Type B pancreatic cell (in vitro differentiated cells): ENCODE measurements at regions not wholly inside any gene's neighbourhood (a gene's known extent, or its start where the extent isn't known, plus 50 kb on each side); places are given as distances from the start of the nearest gene placed in this dataset.
"Not testable (repeated sequence)": the region's sequence is repeated elsewhere in the genome, so short reads cannot be mapped to it uniquely, and the experiment has no call there.

Experiments
- DNase-seq: peaks from one replicate; pipeline ENCODE4 v3.0.0; 2021; ENCODE audit warnings: mixed read lengths; ENCODE audit not compliant: unreplicated experiment; ENCODE audit errors: extremely low spot score
- H3K27ac Mint-ChIP-seq: 2 replicates; pipeline ENCODE4 v1.8.0; 2021; ENCODE audit warnings: mild to moderate bottlenecking, mixed read lengths
- H3K27me3 Mint-ChIP-seq: 2 replicates; pipeline ENCODE4 v1.8.0; 2021; ENCODE audit warnings: mixed read lengths
- H3K36me3 Mint-ChIP-seq: 2 replicates; pipeline ENCODE4 v1.8.0; 2021; ENCODE audit warnings: mixed read lengths
- H3K4me1 Mint-ChIP-seq: one replicate; pipeline ENCODE4 v1.8.0; 2021; ENCODE audit warnings: mixed read lengths; ENCODE audit not compliant: unreplicated experiment
- H3K4me3 Mint-ChIP-seq: 2 replicates; pipeline ENCODE4 v1.8.0; 2021; ENCODE audit warnings: mild to moderate bottlenecking, mixed read lengths
- H3K9me3 Mint-ChIP-seq: 2 replicates; pipeline ENCODE4 v1.8.0; 2021; ENCODE audit warnings: mixed read lengths
- TF ChIP-seq, protein P1 (sequence below): fragments of 200-600 bp; sonication (generic); conservative IDR thresholded peaks from 2 replicates; pipeline ENCODE4 v1.5.0; 2021; ENCODE audit warnings: antibody characterized with exemption, mild to moderate bottlenecking

DNA sequence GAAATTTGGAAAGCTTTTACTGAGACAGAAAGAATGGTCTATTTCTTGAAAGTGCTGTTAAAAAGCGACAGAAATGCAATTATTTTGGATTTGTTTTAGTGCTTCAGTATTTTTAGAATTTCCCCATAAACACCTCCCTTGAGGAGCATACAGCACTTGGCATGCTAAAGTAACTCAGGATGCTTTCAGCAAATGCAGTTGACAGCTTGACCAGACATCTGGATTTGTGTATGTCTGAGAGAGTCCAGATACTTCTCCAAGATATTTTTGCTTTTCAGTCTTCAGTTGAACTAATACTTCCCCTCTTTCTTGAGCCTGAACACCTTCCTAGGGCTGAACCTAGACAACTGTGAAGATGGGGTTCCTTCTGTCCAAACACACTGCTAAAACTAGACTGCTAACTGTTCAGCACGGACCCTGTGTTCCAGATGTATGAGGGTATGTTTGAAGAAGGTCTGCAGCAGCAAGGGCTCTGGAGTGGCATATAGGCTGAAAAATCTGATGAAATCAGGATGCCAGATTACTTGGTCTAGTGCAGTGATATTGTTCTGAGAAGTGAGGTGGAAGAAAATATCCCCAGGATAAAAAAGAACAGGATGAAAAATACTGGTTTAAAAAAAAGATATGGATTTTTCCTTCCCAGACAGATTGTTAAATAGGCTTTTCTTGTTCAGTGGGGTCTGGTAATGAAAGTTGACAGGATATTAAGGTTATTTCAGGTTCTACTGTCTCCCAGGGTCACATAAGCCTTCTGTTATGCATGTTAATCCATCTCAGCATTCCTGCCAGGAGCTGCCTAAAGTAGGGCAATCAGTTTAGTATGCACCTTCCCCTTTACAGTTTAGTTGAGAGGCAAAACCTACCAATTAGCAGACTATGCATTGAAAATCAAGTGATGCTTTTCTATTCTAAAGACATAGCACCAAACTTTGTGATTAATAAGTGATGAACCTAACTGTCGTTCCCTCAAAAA lies 516.9 kb upstream of the TBL1XR1 start:
- TF ChIP-seq, protein P1, sequence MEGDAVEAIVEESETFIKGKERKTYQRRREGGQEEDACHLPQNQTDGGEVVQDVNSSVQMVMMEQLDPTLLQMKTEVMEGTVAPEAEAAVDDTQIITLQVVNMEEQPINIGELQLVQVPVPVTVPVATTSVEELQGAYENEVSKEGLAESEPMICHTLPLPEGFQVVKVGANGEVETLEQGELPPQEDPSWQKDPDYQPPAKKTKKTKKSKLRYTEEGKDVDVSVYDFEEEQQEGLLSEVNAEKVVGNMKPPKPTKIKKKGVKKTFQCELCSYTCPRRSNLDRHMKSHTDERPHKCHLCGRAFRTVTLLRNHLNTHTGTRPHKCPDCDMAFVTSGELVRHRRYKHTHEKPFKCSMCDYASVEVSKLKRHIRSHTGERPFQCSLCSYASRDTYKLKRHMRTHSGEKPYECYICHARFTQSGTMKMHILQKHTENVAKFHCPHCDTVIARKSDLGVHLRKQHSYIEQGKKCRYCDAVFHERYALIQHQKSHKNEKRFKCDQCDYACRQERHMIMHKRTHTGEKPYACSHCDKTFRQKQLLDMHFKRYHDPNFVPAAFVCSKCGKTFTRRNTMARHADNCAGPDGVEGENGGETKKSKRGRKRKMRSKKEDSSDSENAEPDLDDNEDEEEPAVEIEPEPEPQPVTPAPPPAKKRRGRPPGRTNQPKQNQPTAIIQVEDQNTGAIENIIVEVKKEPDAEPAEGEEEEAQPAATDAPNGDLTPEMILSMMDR: no peak
- Mint-ChIP-seq H3K27me3 (no peaks in the 10 kb centered on the region), H3K27ac (no peak overlapping the region), H3K36me3 (no peaks in the 10 kb centered on the region), H3K4me3 (no peak overlapping the region), H3K4me1 (peaks cover 24% of the 10 kb centered on the region), H3K9me3 (no peaks in the 10 kb centered on the region)
- DNase-seq: no peak

DNA sequence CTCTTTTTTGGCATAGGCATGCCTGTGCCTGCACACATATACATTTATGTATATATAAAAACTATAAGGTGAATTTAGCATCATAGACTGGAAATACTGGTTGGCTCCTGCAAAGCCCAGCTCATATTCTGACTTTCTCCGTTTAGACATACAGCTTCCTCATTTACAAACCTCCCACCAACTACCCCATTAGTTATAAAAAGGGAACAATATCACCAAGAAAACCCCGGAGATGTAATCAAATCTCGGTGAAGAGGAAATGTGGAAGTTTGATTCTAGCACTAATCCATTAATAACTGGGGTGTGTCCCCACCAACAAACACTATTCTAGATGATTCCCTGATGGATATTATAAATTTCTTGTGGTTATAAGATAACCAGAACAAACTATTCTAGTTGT lies 517.7 kb upstream of the TBL1XR1 start:
- Mint-ChIP-seq H3K27me3 (no peaks in the 10 kb centered on the region), H3K4me1 (peaks cover 24% of the 10 kb centered on the region)
- no peak for DNase-seq

DNA sequence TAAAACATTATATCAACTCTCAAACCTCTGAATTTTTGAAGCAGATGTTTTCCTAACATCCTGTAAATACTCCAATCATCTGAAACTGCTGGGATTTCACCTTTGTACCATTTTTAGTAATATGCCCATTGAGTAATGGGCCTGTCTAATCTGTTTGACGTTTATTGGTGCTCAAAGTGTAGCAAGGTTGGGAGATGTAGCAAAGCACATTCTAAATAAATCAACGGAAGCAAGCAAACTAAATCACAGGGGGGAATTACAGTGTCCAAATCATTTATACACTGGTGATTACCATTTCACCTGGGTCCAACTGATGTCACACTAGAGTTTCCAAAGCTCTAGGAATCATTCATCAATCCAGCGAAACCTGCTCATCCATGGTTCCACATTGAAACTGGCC lies 518.7 kb upstream of the TBL1XR1 start:
- Mint-ChIP-seq H3K9me3 (no peaks in the 10 kb centered on the region), H3K4me1 (peaks cover 24% of the 10 kb centered on the region), H3K27me3 (no peaks in the 10 kb centered on the region), H3K27ac (no peak overlapping the region), H3K4me3 (no peak overlapping the region), H3K36me3 (peaks cover 2% of the 10 kb centered on the region)
- TF ChIP-seq, protein P1: no peak
- DNase-seq: no peak

More for the DNA sequence above, 517.7 kb upstream of the TBL1XR1 start:
- TF ChIP-seq, protein P1: no peak
- Mint-ChIP-seq H3K9me3 (no peaks in the 10 kb centered on the region), H3K36me3 (no peaks in the 10 kb centered on the region), H3K4me3 (no peak overlapping the region), H3K27ac (no peak overlapping the region)

DNA sequence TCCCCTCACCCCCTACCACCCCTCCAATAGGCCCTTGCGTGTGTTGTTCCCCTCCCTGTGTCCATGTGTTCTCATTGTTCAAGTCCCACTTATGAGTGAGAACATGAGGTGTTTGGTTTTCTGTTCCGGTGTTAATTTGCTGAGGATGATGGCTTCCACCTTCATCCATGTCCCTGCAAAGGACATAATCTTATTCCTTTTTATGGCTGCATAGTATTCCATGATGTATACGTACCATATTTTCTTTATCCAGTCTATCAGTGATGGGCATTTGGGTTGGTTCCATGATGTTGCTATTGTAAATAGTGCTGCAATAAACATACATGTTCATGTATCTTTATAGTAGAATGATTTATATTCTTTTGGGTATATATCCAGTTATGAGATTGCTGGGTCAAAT lies 523.6 kb upstream of the TBL1XR1 start:
- peaks cover 18% of the 10 kb centered on the region for H3K4me1 Mint-ChIP-seq
- H3K9me3 Mint-ChIP-seq, H3K27ac Mint-ChIP-seq, H3K36me3 Mint-ChIP-seq, H3K4me3 Mint-ChIP-seq, H3K27me3 Mint-ChIP-seq, DNase-seq: not testable (repeated sequence)

DNA sequence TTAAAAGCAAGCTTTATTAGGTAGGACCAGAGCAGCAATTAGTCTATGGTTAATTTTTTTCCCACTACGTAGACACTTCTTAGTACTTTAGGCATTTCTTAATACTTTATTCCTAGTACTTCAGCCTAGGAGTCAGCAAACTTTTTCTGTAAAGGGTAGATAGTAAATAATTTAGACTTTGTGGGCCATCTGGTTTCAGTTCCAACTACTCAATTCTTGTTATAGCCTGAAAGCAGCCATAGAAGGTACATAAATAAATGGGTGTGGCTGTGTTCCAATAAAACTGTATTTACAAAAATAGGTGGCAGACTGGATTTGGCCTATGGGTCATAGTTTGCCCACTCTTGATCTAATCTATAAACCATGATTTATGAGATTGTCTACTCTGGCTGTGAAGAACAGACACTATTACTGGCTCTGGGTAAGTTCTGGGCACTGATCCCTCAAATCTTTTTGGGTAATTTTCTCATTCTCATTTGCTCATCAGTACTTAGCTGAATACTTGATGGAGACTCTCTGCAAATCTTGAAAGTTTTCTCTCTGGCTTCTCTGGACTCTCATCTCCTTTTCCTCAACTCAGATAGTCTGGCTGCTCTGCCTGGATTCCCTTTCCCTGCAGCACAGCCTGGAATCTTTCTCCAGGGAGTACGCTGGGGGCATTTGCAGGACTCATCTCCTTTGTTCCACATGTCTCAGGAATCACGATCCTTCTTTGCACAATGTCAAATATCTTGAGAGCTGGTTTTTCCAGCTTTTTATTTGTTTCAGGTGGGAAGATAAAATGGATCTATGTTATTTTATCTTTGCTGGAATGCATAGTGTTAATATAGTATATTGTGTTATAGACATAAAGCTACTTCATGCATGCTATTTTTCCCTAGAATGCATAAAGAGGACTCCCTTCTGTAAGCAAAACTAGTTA lies 524.8 kb upstream of the TBL1XR1 start:
- Mint-ChIP-seq H3K27ac (no peak overlapping the region), H3K4me3 (no peak overlapping the region), H3K4me1 (peaks cover 19% of the 10 kb centered on the region), H3K36me3 (peaks cover 4% of the 10 kb centered on the region), H3K9me3 (peaks cover 9% of the 10 kb centered on the region), H3K27me3 (no peaks in the 10 kb centered on the region)
- no peak for DNase-seq
- TF ChIP-seq, protein P1: no peak
